Central memory CD8-positive, alpha-beta T cell (primary cell): ENCODE measurements at regions not wholly inside any gene's neighbourhood (a gene's known extent, or its start where the extent isn't known, plus 50 kb on each side); places are given as distances from the start of the nearest gene placed in this dataset.

Experiments used
- ATAC-seq: fragments of 150-1000 bp; cut with Tn5 transposase; replicated peaks from 2 replicates; pipeline ENCODE4 v1.10.0; 2022; ENCODE audit warnings: mild to moderate bottlenecking, moderate FRiP score, moderate number of reproducible peaks; ENCODE audit not compliant: poor library complexity, severe bottlenecking; ENCODE audit errors: extremely low read depth
- DNase-seq, 2 donors: peaks; one replicate each; pipeline ENCODE4 v3.0.0; 2021; ENCODE audit warnings: low spot score in 2 of 2
- H3K27ac Mint-ChIP-seq: one replicate; pipeline ENCODE4 v1.8.0; 2022; ENCODE audit warnings: low read depth, mild to moderate bottlenecking, moderate library complexity, mixed read lengths
- H3K27me3 Mint-ChIP-seq: one replicate; pipeline ENCODE4 v1.8.0; 2022; ENCODE audit warnings: mixed read lengths
- H3K36me3 Mint-ChIP-seq: one replicate; pipeline ENCODE4 v1.8.0; 2022; ENCODE audit warnings: mild to moderate bottlenecking, moderate library complexity, mixed read lengths; ENCODE audit not compliant: insufficient read depth
- H3K4me1 Mint-ChIP-seq: one replicate; pipeline ENCODE4 v1.8.0; 2022; ENCODE audit warnings: mixed read lengths
- H3K4me3 Mint-ChIP-seq: one replicate; pipeline ENCODE4 v1.8.0; 2022; ENCODE audit warnings: mild to moderate bottlenecking, moderate library complexity, mixed read lengths
- H3K9me3 Mint-ChIP-seq: one replicate; pipeline ENCODE4 v1.8.0; 2022; ENCODE audit warnings: mixed read lengths

DNA sequence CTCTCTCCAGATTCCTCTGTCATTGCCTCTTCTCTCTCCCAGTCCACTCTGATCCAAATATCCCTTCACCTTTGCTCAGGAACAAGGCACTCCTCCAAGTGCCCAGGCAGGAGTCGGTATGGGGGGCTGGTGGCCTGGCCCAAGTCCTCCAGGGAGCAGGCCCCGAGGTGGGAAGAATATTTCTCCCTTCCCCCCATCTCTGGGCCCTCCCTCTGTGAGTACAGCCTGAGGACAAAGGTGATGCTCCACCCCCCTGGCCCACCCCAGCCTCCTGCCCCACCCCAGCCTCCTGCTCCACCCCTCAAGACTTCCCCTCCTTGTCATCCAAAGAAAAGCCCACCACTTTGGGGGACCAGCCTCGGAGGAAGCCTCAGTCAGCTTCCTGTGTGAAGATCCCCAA is 96.9 kb downstream of the NCR2 start:
- no peak overlapping the region for H3K4me3 Mint-ChIP-seq
- no peaks in the 10 kb centered on the region for H3K36me3 Mint-ChIP-seq
- DNase-seq: no peak
- ATAC-seq: no peak
- peaks cover 20% of the 10 kb centered on the region for H3K4me1 Mint-ChIP-seq
- no peak overlapping the region for H3K27ac Mint-ChIP-seq
- H3K9me3 Mint-ChIP-seq: no peaks in the 10 kb centered on the region
- H3K27me3 Mint-ChIP-seq: peaks cover 46% of the 10 kb centered on the region

DNA sequence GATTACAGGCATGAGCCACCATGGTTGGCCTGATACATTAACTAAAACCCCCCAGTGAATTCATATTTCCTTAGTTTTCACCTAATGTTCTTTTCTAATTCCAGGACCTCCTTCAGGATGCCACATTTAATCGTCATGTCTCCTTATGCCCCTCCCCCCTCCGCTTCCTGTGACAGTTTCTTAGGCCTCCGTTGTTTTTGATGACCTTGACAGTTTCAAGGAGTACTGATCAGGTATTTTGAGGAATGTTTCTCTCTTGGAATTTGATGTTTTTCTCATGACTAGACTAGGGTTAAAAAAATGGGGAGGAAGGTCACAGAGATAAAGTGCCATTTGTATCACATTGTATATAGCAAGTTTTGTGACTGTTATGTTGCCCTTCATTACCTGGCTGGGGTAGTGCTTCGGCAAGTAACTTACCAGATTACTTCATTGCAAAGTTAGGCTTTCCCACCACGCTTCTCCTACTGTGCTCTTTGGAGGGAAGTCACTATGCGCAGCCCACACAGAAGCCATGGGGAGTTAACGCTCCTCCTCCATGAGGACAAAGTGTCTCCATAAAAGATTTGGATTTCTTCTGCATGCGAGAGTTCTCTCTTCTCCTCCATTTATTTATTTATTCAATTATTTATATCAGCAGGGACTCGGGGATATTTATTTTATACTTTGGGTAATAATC is 99.5 kb downstream of the NCR2 start:
- DNase-seq (no peak), ATAC-seq (no peak)
- Mint-ChIP-seq H3K4me3 (no peak overlapping the region), H3K27me3 (peaks cover 29% of the 10 kb centered on the region), H3K9me3 (no peaks in the 10 kb centered on the region), H3K4me1 (peaks cover 19% of the 10 kb centered on the region), H3K36me3 (no peaks in the 10 kb centered on the region), H3K27ac (no peak overlapping the region)

DNA sequence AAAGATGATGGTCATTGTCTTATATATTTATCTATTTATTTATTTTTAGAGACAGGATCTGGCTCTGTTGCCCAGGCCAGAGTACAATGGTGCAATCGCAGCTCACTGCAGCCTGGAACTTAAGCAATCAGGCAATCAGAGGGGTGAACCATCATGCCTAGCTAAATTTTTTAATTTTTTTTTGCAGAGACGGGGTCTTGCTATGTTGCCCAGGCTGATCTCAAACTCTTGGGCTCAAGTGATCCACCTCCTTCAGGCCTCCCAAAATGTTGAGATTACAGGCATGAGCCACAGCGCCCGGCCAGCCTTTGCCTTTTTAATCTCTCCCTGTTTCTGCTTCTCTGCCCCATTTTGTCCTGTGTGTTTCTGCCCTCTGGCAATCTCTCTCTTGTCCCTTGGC is 102.2 kb downstream of the NCR2 start:
- Mint-ChIP-seq H3K4me3 (no peak overlapping the region), H3K27ac (no peak overlapping the region), H3K27me3 (peaks cover 3% of the 10 kb centered on the region), H3K9me3 (no peaks in the 10 kb centered on the region), H3K36me3 (no peaks in the 10 kb centered on the region), H3K4me1 (peaks cover 43% of the 10 kb centered on the region)
- no peak for ATAC-seq
- no peak for DNase-seq

DNA sequence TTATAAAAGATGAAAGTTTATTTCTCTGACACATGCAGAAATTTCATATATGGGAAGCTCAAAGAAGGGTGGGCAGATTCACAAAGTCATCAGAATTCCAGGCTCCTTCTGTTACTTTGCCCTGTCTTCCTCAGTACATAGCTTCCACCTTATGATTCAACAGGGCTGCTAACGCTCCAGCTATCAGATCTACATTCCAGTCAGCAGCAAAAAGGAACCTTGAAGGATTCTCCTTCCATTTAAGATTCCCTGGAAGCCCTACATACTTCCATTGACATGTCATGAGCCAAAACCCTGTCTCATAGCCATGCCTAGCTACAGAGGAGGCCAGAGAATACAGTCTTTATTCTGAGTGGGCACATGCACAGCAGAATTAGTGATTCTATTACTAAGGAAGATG is 103.3 kb downstream of the NCR2 start:
- Mint-ChIP-seq H3K36me3 (no peaks in the 10 kb centered on the region), H3K9me3 (no peaks in the 10 kb centered on the region), H3K4me1 (peaks cover 41% of the 10 kb centered on the region), H3K27me3 (peaks cover 3% of the 10 kb centered on the region), H3K4me3 (peak overlapping the region; percentile 10), H3K27ac (no peak overlapping the region)
- ATAC-seq: no peak
- DNase-seq: no peak

DNA sequence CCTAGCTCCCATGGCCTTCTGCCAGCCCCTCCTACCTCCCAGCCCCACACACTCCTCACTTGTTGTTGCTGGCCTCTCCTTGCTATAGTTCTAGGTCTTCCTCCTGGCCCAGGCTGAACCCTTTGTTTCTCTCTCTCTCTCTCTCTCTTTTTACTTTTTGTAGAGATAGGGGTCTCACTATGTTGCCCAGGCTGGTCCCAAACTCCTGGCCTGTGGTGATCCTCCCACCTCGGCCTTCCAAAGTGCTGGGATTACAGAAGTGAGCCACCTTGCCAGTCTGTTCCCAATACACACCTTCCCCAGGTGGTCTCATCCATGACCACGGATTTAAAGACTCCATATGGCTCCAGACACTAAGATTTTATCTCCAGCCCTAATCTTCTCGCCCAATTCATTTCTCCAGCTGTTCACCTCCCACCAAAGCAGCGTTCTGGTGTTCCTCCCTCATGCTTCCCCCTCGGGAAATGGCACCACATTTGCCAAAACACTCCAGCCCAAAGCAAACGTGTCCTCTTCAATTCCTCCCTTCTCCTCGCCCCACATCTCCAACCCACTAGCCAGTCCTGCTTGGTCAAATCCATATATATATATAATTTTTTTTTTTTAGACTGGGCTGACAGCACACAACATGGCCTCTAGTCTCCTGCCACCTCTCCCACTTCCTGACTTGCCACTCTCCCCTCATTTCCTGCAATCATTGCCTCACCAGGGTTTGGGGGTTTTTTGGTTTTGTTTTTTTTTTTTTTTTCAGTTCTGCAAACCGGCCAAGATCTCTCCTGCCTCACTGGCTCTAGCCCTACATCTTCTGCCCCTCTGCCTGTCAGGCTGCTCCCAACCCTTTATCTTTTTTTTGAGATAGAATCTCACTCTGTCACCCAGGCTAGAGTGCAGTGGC is 104.4 kb downstream of the NCR2 start:
- Mint-ChIP-seq H3K4me3 (peak overlapping the region; percentile 51), H3K4me1 (peaks cover 41% of the 10 kb centered on the region), H3K36me3 (no peaks in the 10 kb centered on the region), H3K27me3 (peaks cover 14% of the 10 kb centered on the region), H3K27ac (peak overlapping the region; percentile 80), H3K9me3 (no peaks in the 10 kb centered on the region)
- ATAC-seq: peak; percentile 92
- peak in 1 of 2 donors; percentile 18 for DNase-seq

DNA sequence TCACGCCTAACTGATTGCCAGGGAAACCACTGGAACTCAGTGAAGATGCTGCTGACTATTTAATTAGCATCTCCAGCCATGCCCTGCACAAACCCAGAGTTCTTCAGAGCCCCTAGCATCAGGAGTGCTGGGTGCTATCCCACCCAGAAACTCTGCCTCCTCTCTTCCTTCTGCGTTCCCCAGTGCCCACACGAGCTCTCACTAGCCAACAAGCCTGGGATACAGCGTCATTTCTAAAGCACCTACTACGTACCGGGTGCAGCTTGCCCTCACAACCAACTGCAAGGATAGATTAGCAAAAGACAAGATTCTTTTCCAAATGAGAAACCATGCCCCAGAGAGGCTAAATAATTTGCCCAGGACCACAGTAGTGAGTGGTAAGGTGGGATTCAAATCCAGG is 105.2 kb upstream of the FOXP4 start:
- Mint-ChIP-seq H3K4me1 (peaks cover 41% of the 10 kb centered on the region), H3K9me3 (no peaks in the 10 kb centered on the region), H3K27me3 (peaks cover 22% of the 10 kb centered on the region), H3K4me3 (peak overlapping the region; percentile 51), H3K36me3 (no peaks in the 10 kb centered on the region), H3K27ac (no peak overlapping the region)
- ATAC-seq (no peak), DNase-seq (no peak)

DNA sequence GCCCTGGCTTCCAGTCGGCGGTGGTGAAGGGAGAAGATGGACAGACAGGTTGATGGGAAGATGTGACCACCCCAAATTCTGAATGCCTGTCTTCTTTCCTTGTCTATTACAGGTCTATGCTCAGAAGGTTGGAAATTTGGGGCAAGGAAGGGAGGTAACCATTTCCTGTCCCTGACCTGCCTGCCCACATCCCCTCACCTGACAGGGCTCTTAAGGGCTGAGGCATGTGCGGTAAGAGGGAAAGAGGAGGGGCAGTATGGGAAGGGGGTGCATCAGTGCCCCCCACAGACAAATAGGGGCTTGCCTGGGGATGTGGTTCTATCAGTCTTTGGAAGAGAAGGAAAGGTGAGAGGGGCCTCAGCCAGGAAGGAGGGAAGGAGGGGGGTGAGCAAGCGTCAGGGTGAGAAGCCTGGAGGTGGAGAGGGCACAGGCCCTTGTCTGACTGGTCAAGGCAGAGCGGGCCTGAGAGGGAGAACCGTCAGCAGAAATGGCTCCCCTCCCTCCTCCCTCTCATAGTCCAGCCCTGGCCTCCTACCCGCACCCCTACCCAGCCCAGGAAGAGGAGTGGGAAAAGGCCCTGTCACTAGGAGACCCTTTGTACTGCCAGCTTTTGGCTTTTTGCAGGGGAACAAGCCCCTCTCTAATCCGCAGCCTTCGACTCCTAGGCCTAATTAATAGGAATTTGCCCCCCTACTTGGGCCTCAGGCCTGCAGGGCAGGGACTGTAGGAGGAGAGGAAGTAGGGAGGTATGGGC is 104.4 kb upstream of the FOXP4 start:
- H3K36me3 Mint-ChIP-seq: no peaks in the 10 kb centered on the region
- ATAC-seq: no peak
- H3K27me3 Mint-ChIP-seq: peaks cover 26% of the 10 kb centered on the region
- peaks cover 41% of the 10 kb centered on the region for H3K4me1 Mint-ChIP-seq
- peak overlapping the region; percentile 17 for H3K27ac Mint-ChIP-seq
- peak overlapping the region; percentile 51 for H3K4me3 Mint-ChIP-seq
- no peaks in the 10 kb centered on the region for H3K9me3 Mint-ChIP-seq
- DNase-seq: no peak

DNA sequence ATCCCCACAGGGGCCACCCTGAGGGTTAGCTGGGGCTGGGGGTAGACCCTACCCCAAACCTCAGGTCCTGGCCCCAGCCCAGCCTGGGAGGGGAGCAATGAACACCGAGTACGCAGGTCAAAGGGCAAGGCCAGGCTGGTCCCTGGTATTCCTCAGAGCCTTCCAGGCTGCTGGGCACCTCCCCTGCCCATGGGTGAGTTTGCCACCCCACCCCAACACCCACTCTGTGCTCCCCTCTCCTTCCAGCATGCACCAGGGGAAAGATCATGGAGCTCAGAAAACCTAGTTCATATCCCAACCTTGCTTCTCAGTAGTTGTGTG is 103.9 kb upstream of the FOXP4 start:
- Mint-ChIP-seq H3K27ac (no peak overlapping the region), H3K4me3 (no peak overlapping the region), H3K9me3 (no peaks in the 10 kb centered on the region), H3K4me1 (peaks cover 41% of the 10 kb centered on the region), H3K36me3 (no peaks in the 10 kb centered on the region), H3K27me3 (peaks cover 31% of the 10 kb centered on the region)
- ATAC-seq (no peak), DNase-seq (no peak)

DNA sequence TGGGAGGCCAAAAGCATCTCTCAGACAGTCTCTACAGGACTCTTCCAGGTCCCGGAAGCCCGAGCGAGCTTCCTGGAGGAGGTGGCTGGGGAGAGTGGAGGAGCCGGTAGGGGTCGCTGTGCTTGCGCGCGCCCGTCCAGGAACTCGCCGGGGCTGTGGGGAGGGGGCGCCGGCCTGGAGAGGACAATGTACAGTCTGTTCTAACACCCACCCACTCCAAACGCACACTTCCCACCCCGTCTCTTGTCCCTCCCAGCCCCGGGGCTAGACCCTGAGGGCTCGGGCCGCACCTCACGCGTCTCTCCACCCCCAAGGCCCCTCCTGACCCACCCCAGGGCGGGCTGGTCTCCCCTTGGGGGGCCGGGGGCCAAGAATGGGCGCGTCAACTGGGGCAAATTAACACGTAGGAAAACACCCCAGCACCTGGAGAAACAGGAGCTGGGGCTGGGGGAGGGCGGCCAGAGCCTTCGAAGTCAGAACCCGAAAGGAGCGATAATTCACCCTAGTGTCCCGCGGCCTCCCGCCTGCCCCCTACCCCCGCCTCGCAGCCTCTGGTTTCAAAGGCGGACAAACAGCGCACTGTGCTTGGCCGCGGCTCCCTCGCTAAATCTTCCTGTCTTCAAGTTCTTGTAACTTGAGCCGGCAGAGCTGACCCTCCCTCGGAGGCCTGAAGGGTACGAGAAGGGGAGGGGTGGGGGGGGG is 103.2 kb upstream of the FOXP4 start:
- no peaks in the 10 kb centered on the region for H3K9me3 Mint-ChIP-seq
- ATAC-seq (no peak), DNase-seq (no peak)
- H3K27me3 Mint-ChIP-seq: peaks cover 38% of the 10 kb centered on the region
- peaks cover 41% of the 10 kb centered on the region for H3K4me1 Mint-ChIP-seq
- no peak overlapping the region for H3K4me3 Mint-ChIP-seq
- no peak overlapping the region for H3K27ac Mint-ChIP-seq
- no peaks in the 10 kb centered on the region for H3K36me3 Mint-ChIP-seq

DNA sequence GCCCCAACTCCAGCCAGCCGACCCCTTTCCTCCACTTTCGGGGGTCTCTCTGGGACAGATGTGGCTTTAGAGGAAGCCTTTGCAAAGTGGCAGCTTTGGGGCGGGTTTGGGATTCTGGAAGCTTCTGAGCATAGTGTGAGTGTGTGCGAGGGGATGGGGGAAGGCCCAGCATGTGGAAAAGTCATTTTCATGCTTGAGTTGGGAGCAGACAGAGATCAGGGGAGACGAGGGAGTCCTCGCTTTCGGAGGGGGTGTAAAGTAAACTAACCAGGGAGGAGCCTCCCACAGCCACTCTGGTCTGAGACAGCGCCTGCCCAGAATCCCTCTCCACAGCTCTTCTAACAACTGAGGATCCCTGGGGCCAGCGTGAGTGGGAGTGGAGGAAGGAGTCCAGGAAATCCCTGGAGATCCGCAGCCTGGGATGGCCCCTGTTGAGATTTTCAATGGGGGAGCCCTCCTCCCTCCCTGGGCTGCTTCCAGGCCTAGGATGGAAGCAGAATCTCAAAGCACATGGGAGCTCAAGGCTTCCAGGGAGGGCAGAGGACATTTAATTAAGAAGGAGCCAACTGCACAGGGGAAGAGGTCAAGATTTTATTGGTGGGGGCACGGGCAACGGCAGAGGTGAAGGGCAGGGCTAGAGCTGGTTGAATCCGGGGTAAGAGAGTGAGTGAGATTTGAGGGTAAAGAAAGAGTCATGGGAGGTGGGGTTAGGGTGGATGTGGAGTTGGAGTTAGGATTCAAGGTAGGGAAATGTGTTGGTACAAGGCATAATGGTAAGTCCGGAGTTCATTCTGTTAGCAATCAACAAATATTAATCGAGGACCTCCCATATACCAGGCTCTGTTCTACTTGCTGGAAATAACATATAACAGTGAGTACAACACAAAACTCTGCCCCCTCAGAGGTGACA is 102.3 kb upstream of the FOXP4 start:
- DNase-seq (no peak), ATAC-seq (no peak)
- Mint-ChIP-seq H3K27ac (no peak overlapping the region), H3K9me3 (no peaks in the 10 kb centered on the region), H3K4me3 (no peak overlapping the region), H3K27me3 (peaks cover 47% of the 10 kb centered on the region), H3K36me3 (no peaks in the 10 kb centered on the region), H3K4me1 (peaks cover 39% of the 10 kb centered on the region)

DNA sequence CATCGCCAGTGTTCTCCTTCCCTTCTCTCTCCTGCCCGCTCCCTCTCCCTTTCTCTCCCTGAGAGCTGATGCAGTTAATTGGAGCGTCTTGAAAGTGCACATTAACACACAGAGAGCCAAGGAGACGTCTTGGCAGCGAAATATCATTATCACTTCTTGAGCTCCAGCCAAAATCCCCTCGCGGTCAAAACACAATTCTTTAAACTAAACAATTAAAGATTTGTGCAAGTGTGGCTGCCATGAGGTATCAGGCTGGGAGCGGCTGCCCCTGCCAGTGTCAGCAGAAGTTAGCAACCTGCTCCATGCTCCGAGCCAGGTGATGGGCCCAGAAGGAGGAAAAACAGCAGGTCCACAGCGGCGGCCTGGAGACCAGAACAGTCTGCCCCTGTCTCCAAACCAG is 100.9 kb upstream of the FOXP4 start:
- Mint-ChIP-seq H3K4me3 (no peak overlapping the region), H3K27ac (no peak overlapping the region), H3K36me3 (no peaks in the 10 kb centered on the region), H3K9me3 (no peaks in the 10 kb centered on the region), H3K27me3 (peaks cover 47% of the 10 kb centered on the region), H3K4me1 (peaks cover 25% of the 10 kb centered on the region)
- DNase-seq (no peak), ATAC-seq (no peak)
